ENCODE measurements at regions not wholly inside any gene's neighbourhood (a gene's known extent, or its start where the extent isn't known, plus 50 kb on each side); places are given as distances from the start of the nearest gene placed in this dataset.

- CTCF ChIA-PET: no interaction called here
- in situ Hi-C loops (cut with MboI; ENCODE audit: low sequenced_read_pairs): no loop called here
- no CpG with 5 or more reads among the region's 5 CpGs for WGBS, 2 experiments (ENCODE audit: extremely low coverage in 2 of 2, insufficient read length in 1 of 2)
Observed at GRCh38 chr17:6244253-6244652, 174.1 kb downstream of the WSCD1 start.

More at GRCh38 chr17:6244253-6244652, 174.1 kb downstream of the WSCD1 start:
- Histone ChIP-seq H3K4me2 (ENCODE audit: low read depth, low read length) (no peak overlapping the region), H4K20me1 (ENCODE audit: insufficient read depth, low read length) (no peaks in the 10 kb centered on the region), H3K56ac (ENCODE audit: extremely low read depth, insufficient read depth, low read length) (no peak overlapping the region), H3K27me3 (ENCODE audit: control insufficient read depth, insufficient read depth, low read length) (no peaks in the 10 kb centered on the region), H4K5ac (ENCODE audit: low read depth, low read length) (no peak overlapping the region), H2AK5ac (ENCODE audit: low read depth, low read length) (no peak overlapping the region), H3K9me1 (ENCODE audit: insufficient read depth, low read length) (no peaks in the 10 kb centered on the region), H2BK15ac (ENCODE audit: low read depth, low read length) (no peak overlapping the region), H3K14ac (replicated peaks; ENCODE audit: low read depth, low read length) (no peak overlapping the region), H2AFZ (replicated peaks; ENCODE audit: low read length, poor library complexity) (no peak overlapping the region), H2BK120ac (ENCODE audit: low read depth, low read length) (no peak overlapping the region), H2AK9ac (replicated peaks; ENCODE audit: low read depth, low read length, poor library complexity) (no peak overlapping the region), H4K8ac (ENCODE audit: low read depth in 2 of 2, low read length in 2 of 2) (no peak overlapping the region), H2BK20ac (ENCODE audit: low read depth, low read length) (no peak overlapping the region), H4K91ac (ENCODE audit: insufficient read depth, low read depth, low read length) (no peak overlapping the region), H2BK5ac (ENCODE audit: low read depth, low read length, poor library complexity, severe bottlenecking) (no peak overlapping the region), H3K23ac (ENCODE audit: low read depth, low read length) (no peak overlapping the region), H3K9ac (ENCODE audit: low read depth, low read length) (no peak overlapping the region), H3K4me3 (ENCODE audit: insufficient read depth, low read depth, low read length) (no peak overlapping the region), H3K36me3 (ENCODE audit: control insufficient read depth, insufficient read depth, low read length) (no peaks in the 10 kb centered on the region), H3K27ac (ENCODE audit: insufficient read depth, low read length) (no peak overlapping the region), H3K9me3 (ENCODE audit: control insufficient read depth, insufficient read depth, low read length) (no peaks in the 10 kb centered on the region; the same call in 1 of the 2 replicates), H3K4ac (ENCODE audit: low read depth, low read length) (no peak overlapping the region), H3K79me1 (ENCODE audit: low read depth in 1 of 2, low read length in 2 of 2) (no peaks in the 10 kb centered on the region), H3K18ac (ENCODE audit: low read depth, low read length) (no peak overlapping the region), H3K4me1 (ENCODE audit: control insufficient read depth, insufficient read depth, low read length) (no peaks in the 10 kb centered on the region)
- POLR2A ChIA-PET (ENCODE audit: unreplicated experiment): no interaction called here
- dilution Hi-C loops (cut with HindIII; ENCODE audit: low sequenced_read_pairs, unreplicated experiment) (no loop called here), intact Hi-C loops (cut with micrococcal nuclease) (no loop called here)
- TF ChIP-seq CEBPB (IDR thresholded peaks at IDR 0.05; ENCODE audit: low read depth, low read length) (no peak), RAD21 (IDR thresholded peaks at IDR 0.05; ENCODE audit: low read length) (no peak), MAFK (IDR thresholded peaks at IDR 0.05; ENCODE audit: low read depth, low read length) (no peak), SMC3 (IDR thresholded peaks at IDR 0.05; ENCODE audit: low read depth, low read length) (no peak), USF2 (IDR thresholded peaks at IDR 0.05; ENCODE audit: low read depth, low read length) (no peak), MAZ (IDR thresholded peaks at IDR 0.05; ENCODE audit: borderline replicate concordance, low read depth, low read length) (no peak), FOS (IDR thresholded peaks at IDR 0.05; ENCODE audit: low read depth, low read length) (no peak)
- DNase-seq (no peak), ATAC-seq (ENCODE audit: low read depth) (no peak)
- no TSS peak for BruUV-seq (replicated peaks)

Data from IMR-90 (cell line).